GM18505 (cell line): ENCODE measurements at regions not wholly inside any gene's neighbourhood (a gene's known extent, or its start where the extent isn't known, plus 50 kb on each side); places are given as distances from the start of the nearest gene placed in this dataset.

ENCODE experiments used
- ATAC-seq: cut with Tn5 transposase; IDR thresholded peaks from one replicate; pipeline ENCODE4 v1.9.1; 2021; ENCODE audit not compliant: unreplicated experiment
- POLR2A ChIP-seq: IDR thresholded peaks from 4 replicates; pipeline ENCODE4 v1.6.1; 2011; ENCODE audit warnings: borderline replicate concordance; ENCODE audit not compliant: insufficient read depth, insufficient read length; ENCODE audit errors: extremely low read depth

DNA sequence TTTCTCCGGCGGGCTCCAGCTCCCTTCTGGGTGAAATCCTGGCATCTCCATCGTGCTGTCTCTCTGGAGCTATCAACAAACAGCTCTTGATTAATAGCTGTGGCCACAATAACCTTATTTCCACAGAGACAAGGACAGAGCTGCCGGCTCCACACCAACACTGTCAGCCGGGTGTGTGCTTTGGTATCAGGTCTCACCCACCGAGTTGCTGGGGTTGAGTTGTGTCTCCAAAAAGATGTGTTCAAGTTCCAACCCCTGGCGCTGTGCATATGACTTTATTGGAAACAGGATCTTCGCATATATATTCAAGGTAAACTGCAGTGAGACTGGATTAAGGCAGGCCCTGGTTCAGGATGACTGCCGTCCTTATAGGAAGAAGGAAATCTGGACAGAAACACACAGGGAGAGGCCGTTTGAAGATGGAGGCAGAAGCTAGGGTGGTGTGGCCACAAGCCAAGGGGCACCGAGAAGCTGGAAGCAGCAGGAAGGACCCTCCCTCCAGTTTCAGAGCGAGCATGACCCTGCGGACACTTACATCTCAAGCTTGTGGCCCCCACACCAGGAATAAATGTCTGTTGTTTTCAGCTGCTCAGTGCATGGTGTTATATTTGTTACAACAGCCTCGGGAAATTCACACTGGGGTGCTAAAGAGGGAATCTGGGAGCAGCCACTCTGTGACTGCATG lies 88.4 kb upstream of the TMPRSS2 start:
- TF ChIP-seq POLR2A, result no peak
- ATAC-seq, result no peak

DNA sequence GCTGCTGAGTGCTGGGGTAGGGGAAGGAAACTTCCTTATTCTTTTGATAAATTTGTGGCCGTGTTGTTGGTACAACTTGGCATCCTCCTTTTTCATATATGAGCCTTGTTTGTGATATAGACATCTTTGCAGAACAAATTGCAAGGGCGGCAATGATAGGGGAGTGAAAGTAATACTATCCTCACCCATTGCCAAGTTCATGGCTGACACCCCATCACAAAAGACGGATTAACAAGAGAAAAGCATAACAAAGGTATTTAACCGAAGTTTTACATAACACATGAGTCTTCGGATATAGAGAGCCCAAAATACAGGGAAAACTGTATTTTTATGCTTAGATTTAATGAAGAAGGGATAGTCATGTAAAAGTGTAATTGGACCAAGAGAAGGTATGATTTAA lies 86.3 kb upstream of the TMPRSS2 start:
- no peak for TF ChIP-seq POLR2A

DNA sequence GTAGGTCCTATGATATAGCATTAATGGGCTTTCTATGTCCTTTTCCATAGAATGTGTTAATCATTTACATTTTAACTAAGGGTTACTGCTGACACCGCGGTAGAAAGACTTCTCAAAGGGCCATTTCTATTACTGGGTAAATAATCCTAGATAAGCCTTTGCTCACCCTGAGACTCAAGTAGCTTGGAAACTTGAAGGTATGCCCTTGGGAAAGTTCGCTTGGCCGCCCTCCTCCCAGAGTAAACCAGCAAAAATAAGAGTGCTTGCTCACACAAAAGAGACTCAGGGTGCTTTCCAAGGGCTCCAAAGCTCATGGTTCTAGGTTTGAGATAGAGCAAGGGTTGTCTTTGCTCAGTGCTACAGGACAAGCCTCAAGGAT lies 85.8 kb upstream of the TMPRSS2 start:
- no peak for TF ChIP-seq POLR2A
- ATAC-seq, result no peak

More for the DNA sequence above, 86.3 kb upstream of the TMPRSS2 start:
- ATAC-seq, result no peak

DNA sequence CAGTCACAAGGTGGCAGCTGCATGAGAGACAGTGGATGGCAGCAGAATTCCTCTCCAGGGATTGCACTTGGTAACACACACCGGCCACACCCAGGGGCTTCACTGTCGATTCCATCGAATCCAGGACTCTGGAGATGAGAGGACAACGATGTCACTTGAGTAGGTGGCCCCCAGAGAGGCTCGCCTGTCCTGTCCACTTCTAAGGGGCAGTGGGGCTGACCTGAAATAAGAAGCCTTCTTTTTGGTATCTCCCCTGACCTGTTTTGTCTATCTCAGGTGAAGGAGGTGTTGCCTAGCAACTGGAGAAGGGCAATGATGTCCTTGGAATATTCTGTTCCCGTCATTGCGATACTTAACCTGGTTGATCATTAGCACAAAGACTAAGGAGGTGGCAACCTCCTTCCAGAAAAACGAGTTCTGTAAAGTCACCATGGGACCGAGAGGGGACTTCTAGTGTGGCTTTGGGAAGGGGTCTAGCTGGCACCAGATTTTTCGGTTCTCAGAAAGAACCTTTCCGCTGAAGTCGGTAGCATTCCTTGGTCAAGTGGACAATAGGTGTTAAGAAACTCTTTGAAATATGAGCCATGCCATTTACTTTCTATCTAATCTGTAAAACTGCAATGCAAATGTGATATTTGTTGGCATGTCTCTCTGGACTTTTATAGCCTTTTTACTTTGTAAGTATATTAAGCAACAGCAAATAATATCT lies 85.2 kb upstream of the TMPRSS2 start:
- ATAC-seq, result no peak
- TF ChIP-seq POLR2A, result no peak

DNA sequence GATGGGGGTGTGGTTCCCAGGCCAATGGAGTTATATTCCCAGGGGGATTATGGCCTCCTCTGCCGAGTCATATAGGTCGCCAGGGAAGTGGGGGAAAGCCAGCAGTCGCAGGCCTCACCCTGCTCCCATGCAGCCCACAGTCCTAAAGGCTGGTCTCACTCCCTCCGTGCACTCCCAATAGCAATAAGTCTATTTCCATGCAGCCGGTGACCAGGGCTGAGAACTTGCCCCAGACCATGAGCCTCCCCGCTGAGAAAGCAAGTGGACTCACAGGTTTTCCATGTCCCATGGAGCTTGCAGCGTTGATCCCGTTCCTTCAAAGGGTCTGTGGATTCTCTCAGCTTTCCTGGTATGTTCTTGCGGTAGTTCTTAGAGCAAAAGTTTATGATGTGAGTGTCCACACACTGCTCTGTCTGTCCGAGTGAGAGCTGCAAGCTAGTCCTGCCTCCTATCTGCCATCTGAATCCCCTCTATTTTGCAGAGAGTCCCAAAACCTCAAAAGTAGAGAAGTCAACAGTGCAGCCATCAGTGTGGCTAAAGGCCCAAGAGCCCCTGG lies 81.7 kb upstream of the TMPRSS2 start:
- no peak for TF ChIP-seq POLR2A

DNA sequence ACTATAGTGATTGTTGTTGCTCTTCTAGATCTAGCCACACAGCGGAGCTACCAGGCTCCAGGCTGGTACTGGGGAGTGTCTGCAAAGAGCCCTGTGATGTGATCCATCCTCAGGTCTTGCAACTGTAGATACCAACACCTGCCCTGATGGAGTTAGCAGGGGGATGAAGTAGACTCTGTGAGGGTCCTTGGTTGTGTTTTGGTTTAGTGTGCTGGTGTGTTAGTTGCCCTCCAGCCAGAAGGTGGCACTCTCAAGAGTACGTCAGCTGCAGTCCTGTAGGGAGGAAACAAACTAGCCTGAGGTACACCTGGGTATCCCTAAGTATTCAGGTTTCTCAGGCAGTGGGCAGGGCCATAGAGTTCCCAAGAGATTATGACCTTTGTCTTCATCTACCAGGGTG lies 81.2 kb upstream of the TMPRSS2 start:
- no peak for ATAC-seq
- TF ChIP-seq POLR2A, result no peak

More for the DNA sequence above, 81.7 kb upstream of the TMPRSS2 start:
- no peak for ATAC-seq

DNA sequence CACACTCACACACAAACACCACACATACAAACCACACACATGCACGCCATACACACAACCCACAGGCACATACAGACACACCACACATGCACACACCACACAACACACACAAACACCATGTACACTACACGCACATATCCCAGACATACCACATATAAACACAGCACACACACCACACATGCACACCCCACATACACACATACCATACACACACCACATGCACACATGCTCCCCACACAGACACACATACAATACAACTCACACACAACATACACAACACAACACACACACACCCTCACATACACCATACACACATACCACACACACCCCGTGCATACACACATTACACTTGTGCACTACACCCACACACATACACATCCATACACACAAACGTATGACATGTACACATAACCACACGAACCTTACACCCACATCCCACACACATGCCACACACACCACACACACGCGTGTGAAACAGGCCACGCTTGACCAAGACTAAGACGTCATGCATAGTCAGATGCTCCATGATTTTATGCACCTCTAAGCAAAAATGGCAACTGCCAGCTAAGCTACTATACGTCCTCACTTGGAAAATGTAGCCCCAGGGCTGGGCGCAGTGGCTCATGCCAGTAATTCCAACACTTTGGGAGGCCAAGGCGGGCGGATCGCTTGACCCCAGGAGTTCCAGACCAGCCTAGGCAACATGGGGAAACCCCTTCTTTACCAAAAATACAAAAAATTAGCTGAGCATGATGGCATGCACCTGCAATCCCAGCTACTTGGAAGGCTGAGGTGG lies 77.4 kb upstream of the TMPRSS2 start:
- ATAC-seq, result no peak
- TF ChIP-seq POLR2A, result no peak

DNA sequence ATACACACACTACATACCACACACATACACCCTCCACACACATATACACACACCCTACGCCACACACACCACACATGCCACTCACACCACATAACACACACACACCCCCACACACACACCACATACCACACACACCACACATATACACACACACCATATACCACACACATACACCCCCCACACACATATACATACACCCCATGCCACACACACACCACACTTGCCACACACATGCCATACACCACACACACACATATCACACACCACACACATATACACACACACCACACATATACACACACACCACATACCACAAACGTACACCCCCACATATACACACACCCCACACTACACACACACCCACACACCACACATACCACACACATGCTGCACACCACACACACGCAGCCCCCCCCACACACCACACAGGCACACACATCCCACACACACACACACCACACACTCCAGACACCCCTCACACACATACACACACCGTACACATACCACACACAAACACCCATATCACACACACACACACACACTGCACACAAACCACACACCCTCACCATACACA lies 76.7 kb upstream of the TMPRSS2 start:
- no peak for TF ChIP-seq POLR2A
- no peak for ATAC-seq

DNA sequence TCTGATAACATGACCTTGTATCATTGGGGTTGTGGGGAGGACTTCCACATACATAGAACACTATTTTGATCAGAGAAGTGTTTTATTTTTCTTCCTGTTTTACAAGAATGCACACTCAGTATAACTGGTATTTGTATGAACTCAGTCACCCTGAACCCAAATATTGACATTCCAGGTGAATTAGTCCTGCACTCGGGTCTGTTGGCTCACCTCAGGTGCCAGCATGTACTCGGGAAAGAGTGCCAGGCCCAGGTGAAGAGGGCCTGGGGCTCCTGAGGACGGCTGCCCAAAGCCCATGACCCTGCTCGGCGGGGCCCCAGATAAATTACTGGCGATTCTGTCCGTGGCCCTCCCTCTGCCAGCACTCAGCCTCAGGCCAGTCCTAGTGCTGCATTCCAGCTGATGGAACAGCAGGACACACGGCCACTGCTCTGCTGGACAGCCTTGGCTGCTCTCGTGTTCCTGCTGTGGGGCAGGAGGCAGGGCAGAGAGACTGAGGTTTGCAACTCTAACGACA lies 75.4 kb upstream of the TMPRSS2 start:
- ATAC-seq, result no peak
- no peak for TF ChIP-seq POLR2A

DNA sequence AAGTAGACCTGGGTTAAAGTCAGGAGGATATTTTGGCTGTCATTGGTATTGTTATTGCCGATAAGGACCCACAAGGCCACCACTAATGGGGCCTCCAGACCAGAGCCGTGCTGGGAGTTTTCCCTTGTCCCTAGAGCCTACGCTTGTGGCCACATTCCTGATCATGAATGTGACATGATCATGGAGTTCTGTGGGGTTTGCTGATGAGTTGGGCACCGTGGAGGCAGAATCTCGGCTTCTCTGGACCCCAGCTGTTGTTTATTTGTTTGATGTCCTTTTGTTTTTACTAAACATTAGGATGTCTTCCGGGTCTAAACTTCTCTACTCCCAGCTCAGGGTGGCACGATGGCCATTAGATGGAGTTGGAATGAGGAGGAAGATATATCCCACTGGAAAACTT lies 74.9 kb upstream of the TMPRSS2 start:
- TF ChIP-seq POLR2A, result no peak
- no peak for ATAC-seq

DNA sequence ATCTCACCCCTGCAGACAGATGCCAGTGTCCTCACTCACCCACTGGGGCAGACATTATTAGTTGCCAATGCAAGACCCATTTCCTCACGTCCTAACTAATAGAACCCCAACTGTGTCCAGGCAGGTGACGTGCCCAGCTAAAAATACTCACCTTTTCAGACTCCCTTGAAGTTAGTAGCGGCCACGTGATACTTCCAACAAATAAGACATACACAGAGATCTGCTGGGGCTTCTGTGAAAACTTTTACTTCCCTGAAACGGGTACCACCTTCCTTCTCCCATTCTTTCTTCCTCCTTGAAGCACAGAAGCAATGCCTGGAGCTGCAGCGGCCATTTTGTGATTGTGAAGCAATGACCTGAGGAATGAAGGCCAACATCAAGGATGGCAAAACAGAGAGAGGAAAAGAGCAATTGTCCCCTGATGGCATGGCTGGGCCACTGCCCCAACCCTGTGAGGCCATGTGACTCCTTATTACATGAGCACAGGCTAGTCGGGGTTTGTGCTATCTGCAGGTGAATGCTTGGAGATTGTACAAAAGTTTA lies 74.4 kb upstream of the TMPRSS2 start:
- no peak for ATAC-seq
- TF ChIP-seq POLR2A, result no peak

DNA sequence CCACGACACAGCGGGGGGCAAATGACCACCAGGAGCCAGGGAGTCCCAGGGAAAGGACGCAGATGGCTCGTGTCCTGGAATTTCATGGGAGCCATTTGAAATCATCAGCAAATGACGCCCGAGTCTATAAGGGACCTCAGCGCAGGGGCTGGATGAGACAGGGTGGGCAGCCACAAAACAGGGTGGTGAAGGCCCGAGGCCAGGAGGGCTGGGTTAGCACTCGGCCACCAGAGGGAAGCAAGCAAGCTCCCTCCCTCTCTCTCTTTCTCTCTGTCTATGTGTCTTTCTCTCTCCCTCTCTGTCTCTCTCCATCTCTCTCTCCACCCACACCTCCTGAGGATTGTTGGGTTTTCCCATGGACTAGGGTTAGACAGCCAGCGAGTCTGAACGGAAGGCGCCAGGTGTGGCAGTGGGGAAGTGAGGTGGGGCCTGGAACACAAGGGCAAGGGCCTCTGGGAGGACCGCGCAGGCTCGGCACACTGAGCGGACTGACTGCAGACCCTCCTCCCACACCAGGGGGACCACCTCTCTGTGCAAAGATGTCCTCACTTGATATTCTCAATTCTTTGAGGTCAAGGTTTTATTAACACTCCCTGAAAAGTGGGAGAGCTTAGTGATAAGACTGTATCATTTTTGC lies 73.8 kb upstream of the TMPRSS2 start:
- no peak for ATAC-seq
- TF ChIP-seq POLR2A, result no peak
